ENCODE measurements at regions not wholly inside any gene's neighbourhood (a gene's known extent, or its start where the extent isn't known, plus 50 kb on each side); places are given as distances from the start of the nearest gene placed in this dataset.

DNA sequence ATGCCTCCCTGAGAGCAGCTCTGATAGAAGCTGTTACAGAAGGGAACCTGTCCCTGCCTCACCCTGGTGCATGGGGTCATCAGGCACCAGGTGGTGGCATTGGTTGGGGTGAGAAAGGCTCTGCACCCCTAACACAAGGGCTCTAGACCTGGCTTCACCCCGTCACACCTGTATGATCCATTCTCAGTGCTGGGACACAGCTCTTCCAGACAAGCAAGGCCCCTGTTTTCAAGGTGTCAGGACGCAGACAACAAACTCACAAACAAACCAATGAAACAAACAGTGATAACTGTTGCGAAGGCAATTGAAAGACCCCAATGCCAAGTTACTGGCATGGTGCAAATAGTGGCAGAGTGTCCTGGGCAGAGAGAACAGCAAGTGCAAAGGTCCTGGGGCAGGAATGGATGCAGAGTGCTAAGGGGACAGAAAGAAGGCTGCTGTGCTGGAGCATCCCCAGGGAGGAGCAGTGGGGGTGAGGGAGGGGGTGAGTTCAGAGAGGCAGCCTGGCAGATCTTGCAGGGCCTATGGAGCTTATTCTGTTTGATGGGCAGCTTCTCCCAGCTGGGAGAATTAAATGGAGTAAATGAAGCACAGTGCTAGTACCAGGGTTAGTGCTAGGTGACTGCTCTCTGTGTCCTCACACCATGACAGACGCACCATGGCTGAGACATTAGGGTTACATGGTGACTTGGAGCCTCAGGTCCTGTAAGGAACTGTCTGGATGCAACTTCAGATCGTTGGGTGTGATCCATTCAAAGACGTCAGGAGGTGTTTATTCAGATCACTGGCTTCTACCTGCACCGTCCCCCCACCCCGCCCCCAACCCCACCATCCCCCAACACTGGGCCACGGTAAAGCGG lies 67.9 kb upstream of the UNC5A start:
- peaks cover 21% of the 10 kb centered on the region for H3K27me3 Mint-ChIP-seq (ENCODE audit: unreplicated experiment)
- H3K9me3 Mint-ChIP-seq (ENCODE audit: unreplicated experiment) = peaks cover 8% of the 10 kb centered on the region
- H3K27ac Mint-ChIP-seq (ENCODE audit: unreplicated experiment) = no peak overlapping the region
- H3K36me3 Mint-ChIP-seq (ENCODE audit: unreplicated experiment) = no peaks in the 10 kb centered on the region
- DNase-seq = no peak
- H3K4me1 Mint-ChIP-seq (ENCODE audit: low read depth, unreplicated experiment) = peaks cover 25% of the 10 kb centered on the region
- H3K4me3 Mint-ChIP-seq (ENCODE audit: unreplicated experiment) = peak overlapping the region; percentile 46
- TF ChIP-seq, protein P1, sequence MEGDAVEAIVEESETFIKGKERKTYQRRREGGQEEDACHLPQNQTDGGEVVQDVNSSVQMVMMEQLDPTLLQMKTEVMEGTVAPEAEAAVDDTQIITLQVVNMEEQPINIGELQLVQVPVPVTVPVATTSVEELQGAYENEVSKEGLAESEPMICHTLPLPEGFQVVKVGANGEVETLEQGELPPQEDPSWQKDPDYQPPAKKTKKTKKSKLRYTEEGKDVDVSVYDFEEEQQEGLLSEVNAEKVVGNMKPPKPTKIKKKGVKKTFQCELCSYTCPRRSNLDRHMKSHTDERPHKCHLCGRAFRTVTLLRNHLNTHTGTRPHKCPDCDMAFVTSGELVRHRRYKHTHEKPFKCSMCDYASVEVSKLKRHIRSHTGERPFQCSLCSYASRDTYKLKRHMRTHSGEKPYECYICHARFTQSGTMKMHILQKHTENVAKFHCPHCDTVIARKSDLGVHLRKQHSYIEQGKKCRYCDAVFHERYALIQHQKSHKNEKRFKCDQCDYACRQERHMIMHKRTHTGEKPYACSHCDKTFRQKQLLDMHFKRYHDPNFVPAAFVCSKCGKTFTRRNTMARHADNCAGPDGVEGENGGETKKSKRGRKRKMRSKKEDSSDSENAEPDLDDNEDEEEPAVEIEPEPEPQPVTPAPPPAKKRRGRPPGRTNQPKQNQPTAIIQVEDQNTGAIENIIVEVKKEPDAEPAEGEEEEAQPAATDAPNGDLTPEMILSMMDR (IDR thresholded peaks at IDR 0.05; ENCODE audit: partially characterized antibody, unreplicated experiment) = no peak

DNA sequence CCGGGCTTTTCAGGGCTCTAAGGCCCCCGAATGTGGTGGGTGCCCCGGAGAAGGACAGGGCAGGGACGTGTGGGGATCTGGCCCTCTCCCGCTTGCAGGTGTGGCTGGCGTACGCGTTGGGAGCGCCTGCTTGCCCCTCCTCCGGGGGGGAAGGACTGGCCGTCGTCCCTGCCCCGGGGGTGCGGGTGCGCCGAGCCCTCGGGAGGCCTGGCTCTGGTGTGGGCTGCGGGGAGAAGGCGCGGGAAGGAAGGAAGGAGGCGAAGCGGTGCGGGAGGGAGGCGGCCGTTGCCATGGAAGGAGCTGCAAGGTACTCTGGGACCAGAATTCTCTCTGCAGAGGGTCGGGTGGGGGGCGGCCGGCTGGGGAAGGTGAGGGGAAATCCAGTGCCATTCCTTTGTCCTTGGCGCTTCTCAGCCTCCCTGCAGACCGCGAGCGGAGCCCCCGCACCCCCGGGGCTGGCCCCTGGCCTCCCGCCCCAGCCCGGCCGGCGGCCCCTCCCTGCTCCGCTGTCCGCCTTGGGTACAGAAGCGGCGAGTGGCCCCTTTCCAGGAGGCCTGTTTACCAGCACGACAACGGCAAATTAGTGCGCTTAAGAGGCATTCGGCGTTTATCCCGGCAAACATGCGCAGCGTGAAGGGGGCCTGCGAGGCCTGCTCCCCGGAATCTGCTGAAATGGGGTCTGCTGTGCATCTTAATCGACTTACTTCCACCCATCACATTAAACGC lies 67.1 kb upstream of the UNC5A start:
- no peak overlapping the region for H3K27ac Mint-ChIP-seq (ENCODE audit: unreplicated experiment)
- no peaks in the 10 kb centered on the region for H3K36me3 Mint-ChIP-seq (ENCODE audit: unreplicated experiment)
- peak overlapping the region; percentile 80 for H3K4me3 Mint-ChIP-seq (ENCODE audit: unreplicated experiment)
- peaks cover 24% of the 10 kb centered on the region for H3K4me1 Mint-ChIP-seq (ENCODE audit: low read depth, unreplicated experiment)
- TF ChIP-seq, protein P1 (IDR thresholded peaks at IDR 0.05; ENCODE audit: partially characterized antibody, unreplicated experiment) = no peak
- peaks cover 20% of the 10 kb centered on the region for H3K27me3 Mint-ChIP-seq (ENCODE audit: unreplicated experiment)
- peaks cover 6% of the 10 kb centered on the region for H3K9me3 Mint-ChIP-seq (ENCODE audit: unreplicated experiment)
- DNase-seq = peak; percentile 47

DNA sequence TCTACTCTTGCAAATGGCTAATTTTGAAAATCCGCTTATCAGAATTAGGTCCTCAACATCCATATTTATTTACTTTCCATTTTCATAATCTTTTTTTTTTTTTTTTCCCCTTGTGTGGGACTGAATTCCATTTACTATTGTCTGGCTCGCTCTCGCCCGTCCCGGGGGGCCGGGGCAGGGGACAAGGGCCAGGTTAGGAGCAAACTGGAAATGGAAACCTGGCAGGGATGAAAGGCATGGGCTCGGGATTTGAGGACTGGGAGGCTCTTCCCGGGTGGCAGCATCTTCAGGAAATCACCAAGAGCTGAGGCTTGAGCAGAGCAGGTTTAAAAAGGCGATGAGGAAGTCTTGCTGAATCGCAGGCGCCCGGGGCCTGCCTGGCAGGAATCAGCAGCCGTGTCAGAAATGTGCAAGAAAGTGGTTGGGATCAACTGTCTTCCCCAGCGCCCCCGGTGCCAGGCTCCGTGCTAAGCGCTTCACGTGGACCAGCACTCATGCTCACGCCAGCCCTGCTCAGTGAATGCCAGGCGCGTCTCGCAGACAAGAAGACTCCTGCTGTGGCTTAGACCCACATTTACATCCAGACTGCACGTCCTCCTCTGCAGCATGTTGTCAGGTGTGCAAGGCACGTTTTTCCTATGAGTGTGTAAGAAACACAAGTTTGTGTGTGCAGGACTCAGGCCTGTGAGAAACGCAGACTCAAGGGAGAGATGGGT lies 66.3 kb upstream of the UNC5A start:
- peaks cover 5% of the 10 kb centered on the region for H3K9me3 Mint-ChIP-seq (ENCODE audit: unreplicated experiment)
- H3K27ac Mint-ChIP-seq (ENCODE audit: unreplicated experiment) = no peak overlapping the region
- TF ChIP-seq, protein P1 (IDR thresholded peaks at IDR 0.05; ENCODE audit: partially characterized antibody, unreplicated experiment) = no peak
- H3K36me3 Mint-ChIP-seq (ENCODE audit: unreplicated experiment) = no peaks in the 10 kb centered on the region
- DNase-seq = no peak
- peak overlapping the region; percentile 80 for H3K4me3 Mint-ChIP-seq (ENCODE audit: unreplicated experiment)
- peaks cover 18% of the 10 kb centered on the region for H3K27me3 Mint-ChIP-seq (ENCODE audit: unreplicated experiment)
- H3K4me1 Mint-ChIP-seq (ENCODE audit: low read depth, unreplicated experiment) = peaks cover 18% of the 10 kb centered on the region

DNA sequence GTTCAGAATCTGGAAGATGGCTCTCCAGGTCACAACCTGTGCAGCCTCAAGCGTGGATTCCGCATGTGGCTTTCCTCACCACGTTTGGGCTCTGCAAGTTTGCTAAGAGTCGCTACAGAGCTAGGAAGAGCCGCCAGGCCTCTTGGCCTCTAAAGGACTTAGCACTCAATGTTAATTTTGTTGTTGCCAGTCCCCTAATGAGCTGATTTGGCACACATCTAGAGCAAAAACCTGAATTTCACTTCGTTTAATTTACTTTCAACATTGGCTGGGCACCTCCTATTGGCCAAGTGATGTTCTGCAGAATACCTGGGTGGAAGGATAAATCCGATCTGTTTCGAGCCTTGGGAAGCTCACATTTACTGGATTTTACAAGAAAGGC lies 65.8 kb upstream of the UNC5A start:
- peaks cover 12% of the 10 kb centered on the region for H3K4me1 Mint-ChIP-seq (ENCODE audit: low read depth, unreplicated experiment)
- DNase-seq = no peak
- TF ChIP-seq, protein P1 (IDR thresholded peaks at IDR 0.05; ENCODE audit: partially characterized antibody, unreplicated experiment) = peak; percentile 68
- H3K27ac Mint-ChIP-seq (ENCODE audit: unreplicated experiment) = no peak overlapping the region
- H3K9me3 Mint-ChIP-seq (ENCODE audit: unreplicated experiment) = peaks cover 3% of the 10 kb centered on the region
- H3K36me3 Mint-ChIP-seq (ENCODE audit: unreplicated experiment) = no peaks in the 10 kb centered on the region
- peak overlapping the region; percentile 38 for H3K4me3 Mint-ChIP-seq (ENCODE audit: unreplicated experiment)
- peaks cover 17% of the 10 kb centered on the region for H3K27me3 Mint-ChIP-seq (ENCODE audit: unreplicated experiment)

Data from glutamatergic neuron (in vitro differentiated cells).